HCT116 (cell line): ENCODE measurements at regions not wholly inside any gene's neighbourhood (a gene's known extent, or its start where the extent isn't known, plus 50 kb on each side); places are given as distances from the start of the nearest gene placed in this dataset.

Source experiments
- ATAC-seq: fragments of 200-7000 bp; cut with Tn5 transposase; 2 replicates; pipeline ENCODE4 v1.9.1; 2020; ENCODE audit warnings: mild to moderate bottlenecking, moderate library complexity
- BruUV-seq: library from RNA; stranded (reverse); fragments of 400-500 nt; replicated peaks from 2 replicates; lab custom pipeline; 2021; lab: Mats Ljungman, UMichigan
- CTCF ChIA-PET: fragments of 300-600 bp; sonication (Branson Sonifier 250); formaldehyde crosslinking; loops from one replicate; lab custom pipeline; 2021; ENCODE audit warnings: antibody characterized with exemption; lab: Charles Lee
- POLR2A ChIA-PET: fragments of 300-600, 350-600 bp; sonication (Branson Sonifier 250); formaldehyde crosslinking; loops from one replicate; lab custom pipeline; 2021; ENCODE audit warnings: antibody characterized with exemption; lab: Charles Lee
- RAD21 ChIA-PET, 2 experiments: fragments of 300-600 bp; sonication (Branson Sonifier 250); formaldehyde crosslinking; loops; one replicate each; lab custom pipeline; 2023; ENCODE audit warnings: low total read pairs in 2 of 2; ENCODE audit not compliant: uncharacterized antibody in 2 of 2, unreplicated experiment in 2 of 2, low non-redundant PET in 1 of 2; lab: Charles Lee
- DNase-seq: peaks from one replicate; pipeline ENCODE4 v3.0.0-alpha.2; 2010; ENCODE audit warnings: low read depth, low spot score
- H2AFZ ChIP-seq: fragments of 200-600 bp; shearing (Covaris generic), sonication (generic); 2 replicates; pipeline ENCODE4 v1.6.1; 2017; ENCODE audit warnings: low read depth, mixed run types, mixed read lengths, antibody characterized with exemption, low read length; ENCODE audit not compliant: poor library complexity, severe bottlenecking
- H3K27ac ChIP-seq: 2 replicates; pipeline ENCODE4 v1.5.1; 2012; ENCODE audit warnings: low read depth, low read length
- H3K27me3 ChIP-seq: fragments of 200-600 bp; sonication (generic); 2 replicates; pipeline ENCODE4 v1.6.1; 2016; ENCODE audit warnings: mixed run types, low read length, mixed read lengths; ENCODE audit not compliant: insufficient read depth
- H3K36me3 ChIP-seq, 2 experiments: fragments of 200-500 bp in 1 of 2; fragments of 200-600 bp in 1 of 2; sonication (Bioruptor generic) in 1 of 2; sonication (generic) in 1 of 2; 2 replicates each; pipeline versions ENCODE4 v1.5.1 to v1.6.1; 2014 to 2016; ENCODE audit warnings: low read length in 2 of 2, inconsistent platforms in 1 of 2, mixed read lengths in 1 of 2, mixed run types in 1 of 2; ENCODE audit not compliant: insufficient read depth in 2 of 2, control insufficient read depth in 1 of 2
- H3K4me1 ChIP-seq, 2 experiments: fragments of 200-600 bp in 1 of 2; sonication (generic) in 1 of 2; 2 replicates each; pipeline versions ENCODE4 v1.5.1 to v1.6.1; 2012 to 2017; ENCODE audit warnings: low read length in 2 of 2, inconsistent platforms in 1 of 2, mild to moderate bottlenecking in 1 of 2, mixed read lengths in 1 of 2, mixed run types in 1 of 2, moderate library complexity in 1 of 2; ENCODE audit not compliant: insufficient read depth in 2 of 2, control insufficient read depth in 1 of 2
- H3K4me2 ChIP-seq: fragments of 200-600 bp; sonication (generic); 2 replicates; pipeline ENCODE4 v1.6.1; 2017; ENCODE audit warnings: mixed run types, low read length, mixed read lengths
- H3K4me3 ChIP-seq, 2 experiments: fragments of 200-600 bp in 1 of 2; sonication (generic) in 1 of 2; replicated peaks in 1 of 2; 2 replicates each; pipeline ENCODE4 v1.5.1; 2011 to 2016; ENCODE audit warnings: low read length in 2 of 2, control low read depth in 1 of 2, low read depth in 1 of 2, mild to moderate bottlenecking in 1 of 2, mixed read lengths in 1 of 2, mixed run types in 1 of 2
- H3K79me2 ChIP-seq: fragments of 200-600 bp; sonication (generic); 2 replicates; pipeline ENCODE4 v1.6.1; 2017; ENCODE audit warnings: mild to moderate bottlenecking, mixed run types, low read length, moderate library complexity, mixed read lengths; ENCODE audit not compliant: insufficient read depth
- H3K9ac ChIP-seq: fragments of 200-600 bp; sonication (generic); 2 replicates; pipeline ENCODE4 v1.6.1; 2016; ENCODE audit warnings: low read length, mixed read lengths
- H3K9me2 ChIP-seq: fragments of 200-600 bp; sonication (generic), shearing (Covaris generic); 2 replicates; pipeline ENCODE4 v1.6.1; 2017; ENCODE audit warnings: mixed run types, mild to moderate bottlenecking, moderate library complexity; ENCODE audit not compliant: insufficient read depth
- H3K9me3 ChIP-seq, 2 experiments: fragments of 200-500 bp in 1 of 2; fragments of 200-600 bp in 1 of 2; sonication (Bioruptor generic) in 1 of 2; sonication (generic) in 1 of 2; 2 replicates each; pipeline ENCODE4 v1.6.1; 2014 to 2017; ENCODE audit warnings: low read length in 2 of 2, mixed read lengths in 2 of 2, inconsistent platforms in 1 of 2, low read depth in 1 of 2, mild to moderate bottlenecking in 1 of 2, mixed run types in 1 of 2, moderate library complexity in 1 of 2; ENCODE audit not compliant: control insufficient read depth in 1 of 2, insufficient read depth in 1 of 2
- H4K20me1 ChIP-seq: fragments of 200-600 bp; sonication (generic), shearing (Covaris generic); 2 replicates; pipeline ENCODE4 v1.6.1; 2017; ENCODE audit warnings: mixed run types, mild to moderate bottlenecking, moderate library complexity; ENCODE audit not compliant: insufficient read depth
- CBX3 ChIP-seq: IDR thresholded peaks from 2 replicates; pipeline ENCODE4 v1.6.1; 2012; ENCODE audit warnings: low read depth
- CTCF ChIP-seq, 3 experiments: fragments of 200-600 bp in 1 of 3; sonication (generic) in 1 of 3; IDR thresholded peaks in 2 of 3; conservative IDR thresholded peaks in 1 of 3; 2 replicates each; pipeline ENCODE4 v1.5.1; 2012 to 2017; ENCODE audit warnings: low read depth in 2 of 3, low read length in 2 of 3, antibody characterized with exemption in 1 of 3, borderline replicate concordance in 1 of 3, control low read depth in 1 of 3, mild to moderate bottlenecking in 1 of 3, mixed read lengths in 1 of 3, mixed run types in 1 of 3, moderate library complexity in 1 of 3; ENCODE audit not compliant: insufficient read depth in 1 of 3
- EGR1 ChIP-seq: IDR thresholded peaks from 2 replicates; pipeline ENCODE4 v1.6.1; 2012; ENCODE audit warnings: low read depth
- EZH2phosphoT487 ChIP-seq: fragments of 200-600 bp; IDR thresholded peaks from 2 replicates; pipeline ENCODE4 v1.6.1; 2018; ENCODE audit warnings: antibody characterized with exemption, borderline replicate concordance
- REST ChIP-seq: IDR thresholded peaks from 2 replicates; pipeline ENCODE4 v1.6.1; 2012; ENCODE audit warnings: low read depth
- TCF7L2 ChIP-seq: IDR thresholded peaks from 2 replicates; pipeline ENCODE4 v1.7.0; 2011; ENCODE audit warnings: borderline replicate concordance, inconsistent platforms; ENCODE audit not compliant: insufficient read depth, insufficient read length; ENCODE audit errors: extremely low read depth
- intact Hi-C: fragments of 100-400 bp; cut with micrococcal nuclease; formaldehyde crosslinking; loops from 2 replicates; pipeline ENCODE4 v1.10.0; 2022

- Histone ChIP-seq H3K9me3 (no peaks in the 10 kb centered on the region), H3K9me2 (no peaks in the 10 kb centered on the region), H3K27ac (no peak overlapping the region), H3K36me3 (no peaks in the 10 kb centered on the region), H2AFZ (no peak overlapping the region), H3K27me3 (peaks cover under 1% of the 10 kb centered on the region; the same call in 1 of the 2 replicates), H3K4me2 (no peak overlapping the region), H3K4me3 (no peak overlapping the region), H3K79me2 (no peaks in the 10 kb centered on the region), H3K9ac (no peak overlapping the region), H3K4me1 (no peaks in the 10 kb centered on the region), H4K20me1 (no peaks in the 10 kb centered on the region)
- no peak for DNase-seq
- intact Hi-C loops = no loop called here
- no TSS peak for BruUV-seq
- CTCF ChIA-PET = no interaction called here
- RAD21 ChIA-PET = no interaction called here
- ATAC-seq = no peak
- no peak for TF ChIP-seq TCF7L2
- TF ChIP-seq REST = no peak
- no peak for TF ChIP-seq CBX3
- TF ChIP-seq EZH2phosphoT487 = no peak
- TF ChIP-seq CTCF (IDR thresholded peaks at IDR 0.05 in 2 of 3, conservative IDR thresholded peaks at IDR 0.05 in 1 of 3; ENCODE audit: borderline replicate concordance in 1 of 3, insufficient read depth in 1 of 3, low read depth in 2 of 3, low read length in 2 of 3) = no peak
- no peak for TF ChIP-seq EGR1
- POLR2A ChIA-PET = no interaction called here
Measured at GRCh38 chr4:1493540-1494287, 87.5 kb upstream of the NKX1-1 start.
